Uterus (tissue), 2 donors: ENCODE measurements at regions not wholly inside any gene's neighbourhood (a gene's known extent, or its start where the extent isn't known, plus 50 kb on each side); places are given as distances from the start of the nearest gene placed in this dataset.

Source experiments
- POLR2A ChIP-seq, 2 donors: fragments of 450-650 bp; IDR thresholded peaks; one replicate each; pipeline ENCODE4 v1.6.1; 2016; ENCODE audit warnings: antibody characterized with exemption in 2 of 2, mild to moderate bottlenecking in 1 of 2, moderate library complexity in 1 of 2
- TF ChIP-seq, protein P1 (sequence below), 4 experiments: fragments of 200-600 bp in 2 of 4; fragments of 450-650 bp in 2 of 4; sonication (generic) in 2 of 4; IDR thresholded peaks; one replicate each; pipeline ENCODE4 v1.5.1; 2016 to 2019; ENCODE audit warnings: antibody characterized with exemption in 4 of 4, mild to moderate bottlenecking in 2 of 4, moderate library complexity in 1 of 4

DNA sequence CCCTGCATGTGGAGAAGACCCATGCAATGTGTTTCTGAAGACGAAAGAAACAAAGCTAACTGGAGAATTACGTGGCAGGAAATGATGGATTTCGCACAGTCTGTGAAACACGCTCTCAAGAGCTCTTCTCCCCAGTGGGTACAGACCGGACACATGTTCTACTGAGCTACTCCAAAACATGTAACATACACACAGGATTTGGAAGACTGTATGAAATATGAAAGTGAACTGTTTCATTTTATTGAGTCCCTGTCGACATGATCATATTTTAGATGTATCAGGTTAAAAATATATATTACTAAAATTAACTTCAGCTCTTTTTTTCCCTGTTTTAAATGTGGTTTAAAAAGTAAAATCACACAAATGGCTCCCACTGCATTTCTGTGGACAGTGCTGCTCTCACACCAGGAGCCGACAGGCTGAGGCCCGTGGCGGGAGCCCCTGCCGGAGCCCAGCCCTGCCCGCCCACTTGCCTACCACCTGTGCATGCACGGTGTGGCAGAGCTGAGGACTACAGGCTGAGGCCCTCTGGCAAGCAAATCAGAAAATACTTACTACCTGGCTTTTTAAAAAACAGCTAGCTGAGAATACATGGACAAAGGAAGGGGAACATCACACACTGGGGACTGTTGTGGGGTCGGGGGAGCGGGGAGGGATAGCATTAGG, 58.9 kb upstream of the NXT1 start:
- TF ChIP-seq, protein P1, sequence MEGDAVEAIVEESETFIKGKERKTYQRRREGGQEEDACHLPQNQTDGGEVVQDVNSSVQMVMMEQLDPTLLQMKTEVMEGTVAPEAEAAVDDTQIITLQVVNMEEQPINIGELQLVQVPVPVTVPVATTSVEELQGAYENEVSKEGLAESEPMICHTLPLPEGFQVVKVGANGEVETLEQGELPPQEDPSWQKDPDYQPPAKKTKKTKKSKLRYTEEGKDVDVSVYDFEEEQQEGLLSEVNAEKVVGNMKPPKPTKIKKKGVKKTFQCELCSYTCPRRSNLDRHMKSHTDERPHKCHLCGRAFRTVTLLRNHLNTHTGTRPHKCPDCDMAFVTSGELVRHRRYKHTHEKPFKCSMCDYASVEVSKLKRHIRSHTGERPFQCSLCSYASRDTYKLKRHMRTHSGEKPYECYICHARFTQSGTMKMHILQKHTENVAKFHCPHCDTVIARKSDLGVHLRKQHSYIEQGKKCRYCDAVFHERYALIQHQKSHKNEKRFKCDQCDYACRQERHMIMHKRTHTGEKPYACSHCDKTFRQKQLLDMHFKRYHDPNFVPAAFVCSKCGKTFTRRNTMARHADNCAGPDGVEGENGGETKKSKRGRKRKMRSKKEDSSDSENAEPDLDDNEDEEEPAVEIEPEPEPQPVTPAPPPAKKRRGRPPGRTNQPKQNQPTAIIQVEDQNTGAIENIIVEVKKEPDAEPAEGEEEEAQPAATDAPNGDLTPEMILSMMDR (IDR thresholded peaks at IDR 0.05), result no peak
- TF ChIP-seq POLR2A (IDR thresholded peaks at IDR 0.05), result no peak
